Fibroblast of mammary gland (primary cell): ENCODE measurements at regions not wholly inside any gene's neighbourhood (a gene's known extent, or its start where the extent isn't known, plus 50 kb on each side); places are given as distances from the start of the nearest gene placed in this dataset.

Source experiments
- DNase-seq: peaks from one replicate; pipeline ENCODE4 v3.0.0-alpha.2; 2010; ENCODE audit warnings: low read depth
- H3K4me3 ChIP-seq: 2 replicates; pipeline ENCODE4 v1.5.1; 2011; ENCODE audit warnings: low read depth, mild to moderate bottlenecking, low read length, moderate library complexity; ENCODE audit not compliant: control insufficient read depth
- TF ChIP-seq, protein P1 (sequence below): conservative IDR thresholded peaks from 2 replicates; pipeline ENCODE4 v1.5.1; 2011; ENCODE audit warnings: low read depth, low read length, inconsistent platforms; ENCODE audit not compliant: control insufficient read depth, insufficient read depth

DNA sequence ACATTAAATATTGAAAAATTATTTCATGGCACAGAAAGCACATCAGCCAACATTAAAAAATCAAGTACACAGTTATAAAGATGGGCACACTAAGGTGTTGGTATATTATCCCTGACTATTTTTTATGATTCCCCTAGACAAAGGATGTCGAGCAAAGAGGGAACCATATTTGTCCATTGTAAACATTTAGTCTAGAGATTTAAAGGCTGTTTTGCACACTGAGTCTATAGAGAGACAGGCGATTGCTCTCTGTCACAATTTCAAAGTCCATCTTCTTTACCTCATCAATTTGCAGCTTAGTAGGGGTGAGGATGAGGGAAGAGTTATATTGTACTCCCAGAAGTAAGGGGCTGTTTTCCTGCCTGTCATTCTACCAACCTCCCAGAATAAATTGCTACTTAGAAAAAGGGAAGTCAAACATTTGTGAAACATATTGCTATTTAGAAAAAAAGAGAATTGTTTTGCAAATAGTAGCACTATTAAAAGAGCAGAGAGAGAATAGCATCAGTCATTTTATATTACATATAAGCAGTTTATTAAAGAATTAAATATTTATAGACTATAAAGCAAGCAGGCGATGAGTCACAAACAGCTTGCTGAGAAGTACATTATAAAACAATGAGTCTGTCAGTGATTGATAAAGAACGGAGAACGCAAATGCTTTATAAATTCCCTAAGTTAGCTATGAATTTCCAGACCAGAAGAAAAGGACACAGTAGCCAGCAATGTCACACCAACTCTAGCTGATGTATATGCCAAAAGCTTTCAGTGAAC lies 270.6 kb upstream of the PMFBP1 start:
- TF ChIP-seq, protein P1, sequence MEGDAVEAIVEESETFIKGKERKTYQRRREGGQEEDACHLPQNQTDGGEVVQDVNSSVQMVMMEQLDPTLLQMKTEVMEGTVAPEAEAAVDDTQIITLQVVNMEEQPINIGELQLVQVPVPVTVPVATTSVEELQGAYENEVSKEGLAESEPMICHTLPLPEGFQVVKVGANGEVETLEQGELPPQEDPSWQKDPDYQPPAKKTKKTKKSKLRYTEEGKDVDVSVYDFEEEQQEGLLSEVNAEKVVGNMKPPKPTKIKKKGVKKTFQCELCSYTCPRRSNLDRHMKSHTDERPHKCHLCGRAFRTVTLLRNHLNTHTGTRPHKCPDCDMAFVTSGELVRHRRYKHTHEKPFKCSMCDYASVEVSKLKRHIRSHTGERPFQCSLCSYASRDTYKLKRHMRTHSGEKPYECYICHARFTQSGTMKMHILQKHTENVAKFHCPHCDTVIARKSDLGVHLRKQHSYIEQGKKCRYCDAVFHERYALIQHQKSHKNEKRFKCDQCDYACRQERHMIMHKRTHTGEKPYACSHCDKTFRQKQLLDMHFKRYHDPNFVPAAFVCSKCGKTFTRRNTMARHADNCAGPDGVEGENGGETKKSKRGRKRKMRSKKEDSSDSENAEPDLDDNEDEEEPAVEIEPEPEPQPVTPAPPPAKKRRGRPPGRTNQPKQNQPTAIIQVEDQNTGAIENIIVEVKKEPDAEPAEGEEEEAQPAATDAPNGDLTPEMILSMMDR: no peak
- H3K4me3 ChIP-seq: no peak overlapping the region
- DNase-seq: peak; percentile 20

DNA sequence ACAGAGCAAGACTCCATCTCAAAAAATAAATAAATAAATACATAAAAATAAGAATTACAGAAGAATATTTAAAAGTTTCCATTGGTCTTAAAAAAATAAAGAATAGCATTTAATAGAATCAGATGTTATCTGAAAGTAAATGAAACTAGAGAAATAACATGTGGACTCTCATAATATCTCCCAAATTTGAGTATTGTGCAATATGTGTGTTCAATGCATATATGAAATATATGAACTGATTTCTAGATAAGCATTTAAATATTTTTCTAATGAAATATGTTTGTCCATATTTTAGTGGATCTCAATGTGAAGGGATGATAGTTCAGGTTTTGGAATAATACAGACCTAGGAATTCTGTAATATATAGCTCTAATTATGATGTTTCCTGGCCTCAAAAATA lies 265.9 kb upstream of the PMFBP1 start:
- TF ChIP-seq, protein P1: no peak
- no peak overlapping the region for H3K4me3 ChIP-seq
- no peak for DNase-seq

DNA sequence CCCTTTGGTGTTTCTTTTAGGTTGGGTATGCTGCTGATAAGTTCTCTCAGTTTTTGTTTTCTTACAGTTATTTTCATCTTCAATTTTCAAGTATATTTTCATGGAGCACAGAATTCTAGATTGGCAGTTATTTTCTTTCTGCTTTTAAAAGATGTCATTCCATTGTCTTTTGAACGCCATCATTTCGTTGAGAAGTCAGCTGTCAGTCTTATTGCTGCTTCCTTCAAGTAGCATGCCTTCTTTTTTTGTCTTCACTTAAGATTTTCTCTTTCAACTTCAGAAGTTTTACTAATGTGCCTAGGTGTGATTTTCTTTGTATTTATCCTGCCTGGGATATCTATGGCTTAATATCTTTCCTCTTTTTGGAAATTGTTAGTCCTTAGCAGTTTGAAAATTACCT lies 262.2 kb upstream of the PMFBP1 start:
- peak; percentile 60 for DNase-seq

DNA sequence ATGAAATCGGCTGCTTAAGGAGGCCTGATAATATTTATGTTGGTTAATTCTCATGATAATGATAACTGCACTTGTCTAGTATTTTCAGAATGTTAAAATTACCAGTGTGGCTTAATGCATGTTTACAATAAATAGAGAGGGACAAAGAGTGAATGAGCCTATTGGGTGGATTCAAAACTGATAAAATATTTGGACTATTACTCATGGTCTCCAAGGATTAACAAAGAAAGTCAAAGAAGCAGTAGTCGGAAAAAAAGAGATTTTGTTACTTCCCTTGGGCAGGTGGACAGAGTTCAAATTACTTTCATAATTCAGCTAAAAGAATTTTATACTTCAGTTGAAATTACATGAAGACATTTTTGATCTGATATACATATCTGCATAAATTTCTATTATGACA lies 258.2 kb upstream of the PMFBP1 start:
- TF ChIP-seq, protein P1: no peak
- DNase-seq: no peak
- no peak overlapping the region for H3K4me3 ChIP-seq

More for the DNA sequence above, 262.2 kb upstream of the PMFBP1 start:
- TF ChIP-seq, protein P1: no peak
- no peak overlapping the region for H3K4me3 ChIP-seq

DNA sequence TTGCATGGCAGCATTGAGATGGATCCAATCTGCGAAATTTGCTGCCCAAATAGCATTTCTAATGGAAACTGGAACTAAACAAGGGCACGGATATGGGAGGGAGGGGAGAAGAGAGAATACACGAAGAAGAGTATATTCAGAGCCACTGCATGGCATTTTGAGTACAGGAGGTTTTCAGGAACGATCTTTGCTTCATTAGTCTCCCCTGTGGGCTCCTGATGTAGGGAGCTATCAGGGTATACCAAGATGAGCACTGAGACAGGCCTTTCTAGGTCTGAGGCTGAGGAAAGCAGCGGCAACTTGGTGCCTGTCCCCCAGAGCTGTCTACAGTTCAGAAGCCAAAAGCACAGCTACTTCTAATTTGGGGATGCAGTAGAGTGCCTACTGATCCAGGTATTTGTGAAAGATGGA lies 257.7 kb upstream of the PMFBP1 start:
- no peak for DNase-seq
- no peak overlapping the region for H3K4me3 ChIP-seq
- TF ChIP-seq, protein P1: no peak

DNA sequence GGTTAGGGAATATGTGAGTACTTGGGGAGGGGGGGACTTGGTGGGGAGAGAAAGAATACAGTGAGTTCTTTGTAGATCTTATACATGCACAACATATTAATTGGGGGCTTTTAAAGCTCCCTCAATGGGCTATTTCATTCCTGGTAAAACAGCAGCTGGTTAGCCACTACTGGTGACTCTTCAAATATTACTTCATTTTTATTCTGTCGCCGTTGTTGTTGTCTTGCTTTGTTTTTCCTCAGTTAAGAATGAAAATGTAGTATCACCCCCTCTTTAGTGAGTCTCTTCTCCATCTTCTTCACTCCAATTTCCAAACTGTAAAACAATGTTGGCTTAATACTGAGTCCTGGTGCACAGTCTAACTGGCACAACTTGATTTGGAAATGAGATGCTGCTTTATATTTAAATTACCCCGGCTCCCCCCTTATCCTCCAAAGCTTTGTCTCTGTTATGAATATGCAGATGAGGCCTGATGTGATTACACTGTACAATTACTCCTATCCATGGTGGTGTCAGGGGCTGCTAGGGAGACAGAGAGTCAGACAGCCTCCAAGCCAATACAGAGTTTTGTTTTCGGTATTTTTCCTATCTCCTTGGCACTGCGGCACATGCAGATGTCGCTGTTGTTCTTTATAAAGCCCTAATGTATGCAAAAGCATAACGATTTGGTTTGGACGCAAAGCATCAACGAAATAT lies 256.9 kb upstream of the PMFBP1 start:
- no peak overlapping the region for H3K4me3 ChIP-seq
- no peak for DNase-seq

More for the DNA sequence above, 256.9 kb upstream of the PMFBP1 start:
- TF ChIP-seq, protein P1: no peak
